Bronchial epithelial cell (primary cell): ENCODE measurements at regions not wholly inside any gene's neighbourhood (a gene's known extent, or its start where the extent isn't known, plus 50 kb on each side); places are given as distances from the start of the nearest gene placed in this dataset.

Source experiments
- DNase-seq: peaks from one replicate; pipeline ENCODE4 v3.0.0-alpha.2; 2010; ENCODE audit warnings: low read depth
- FAIRE-seq: peaks from 2 replicates; lab custom pipeline; 2011; peaks lifted over from hg19 to GRCh38; lab: Jason Lieb, UNC
- H3K27me3 ChIP-seq: 2 replicates; pipeline ENCODE4 v1.5.1; 2011; ENCODE audit warnings: low read length; ENCODE audit not compliant: control insufficient read depth, insufficient read depth
- H3K36me3 ChIP-seq: 2 replicates; pipeline ENCODE4 v1.5.1; 2011; ENCODE audit warnings: low read length; ENCODE audit not compliant: control insufficient read depth, insufficient read depth
- H3K4me3 ChIP-seq: 2 replicates; pipeline ENCODE4 v1.5.1; 2011; ENCODE audit warnings: mild to moderate bottlenecking, low read depth, low read length, control low read depth
- CTCF ChIP-seq: IDR thresholded peaks from 2 replicates; pipeline ENCODE4 v1.5.1; 2011; ENCODE audit warnings: mild to moderate bottlenecking, moderate library complexity, low read length, control low read depth, inconsistent platforms; ENCODE audit not compliant: insufficient read depth, severe bottlenecking

DNA sequence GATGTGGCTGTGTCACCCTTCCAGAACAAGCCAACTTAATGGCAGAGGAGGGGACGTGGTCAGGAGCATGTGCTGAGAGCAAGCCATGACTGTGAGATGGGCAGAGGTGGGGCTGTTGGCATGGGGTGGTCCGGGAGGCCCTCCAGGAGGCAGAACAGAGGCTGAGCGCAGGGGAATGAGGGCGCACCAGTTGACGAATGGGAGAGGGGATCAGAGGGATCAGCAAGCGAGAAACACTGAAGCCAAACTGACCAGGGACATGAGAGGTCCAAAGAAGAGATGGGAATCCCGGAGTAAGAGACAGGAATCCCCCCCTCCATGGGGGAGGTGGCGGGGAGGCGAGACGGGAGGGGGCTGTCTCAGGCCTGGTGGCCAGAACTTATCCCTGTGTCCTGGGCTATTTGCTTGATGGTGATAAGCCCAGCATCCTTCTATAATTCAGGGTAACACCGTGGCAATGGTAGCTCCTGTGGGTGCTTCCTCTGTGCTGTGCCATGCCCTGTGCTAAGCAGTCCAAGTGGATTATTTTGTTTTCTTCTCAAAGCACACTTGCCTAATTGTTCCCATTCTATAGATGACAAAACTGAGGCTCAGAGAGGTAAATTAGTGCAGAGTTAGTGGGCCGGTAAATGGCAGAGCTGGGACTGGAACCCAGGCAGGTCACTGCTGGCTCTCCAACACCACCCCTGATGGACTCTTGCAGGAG, 83.4 kb upstream of the SHISAL1 start:
- Histone ChIP-seq H3K36me3 (no peaks in the 10 kb centered on the region), H3K27me3 (peaks cover 1% of the 10 kb centered on the region), H3K4me3 (no peak overlapping the region)
- FAIRE-seq (no peak), DNase-seq (no peak)
- no peak for TF ChIP-seq CTCF

DNA sequence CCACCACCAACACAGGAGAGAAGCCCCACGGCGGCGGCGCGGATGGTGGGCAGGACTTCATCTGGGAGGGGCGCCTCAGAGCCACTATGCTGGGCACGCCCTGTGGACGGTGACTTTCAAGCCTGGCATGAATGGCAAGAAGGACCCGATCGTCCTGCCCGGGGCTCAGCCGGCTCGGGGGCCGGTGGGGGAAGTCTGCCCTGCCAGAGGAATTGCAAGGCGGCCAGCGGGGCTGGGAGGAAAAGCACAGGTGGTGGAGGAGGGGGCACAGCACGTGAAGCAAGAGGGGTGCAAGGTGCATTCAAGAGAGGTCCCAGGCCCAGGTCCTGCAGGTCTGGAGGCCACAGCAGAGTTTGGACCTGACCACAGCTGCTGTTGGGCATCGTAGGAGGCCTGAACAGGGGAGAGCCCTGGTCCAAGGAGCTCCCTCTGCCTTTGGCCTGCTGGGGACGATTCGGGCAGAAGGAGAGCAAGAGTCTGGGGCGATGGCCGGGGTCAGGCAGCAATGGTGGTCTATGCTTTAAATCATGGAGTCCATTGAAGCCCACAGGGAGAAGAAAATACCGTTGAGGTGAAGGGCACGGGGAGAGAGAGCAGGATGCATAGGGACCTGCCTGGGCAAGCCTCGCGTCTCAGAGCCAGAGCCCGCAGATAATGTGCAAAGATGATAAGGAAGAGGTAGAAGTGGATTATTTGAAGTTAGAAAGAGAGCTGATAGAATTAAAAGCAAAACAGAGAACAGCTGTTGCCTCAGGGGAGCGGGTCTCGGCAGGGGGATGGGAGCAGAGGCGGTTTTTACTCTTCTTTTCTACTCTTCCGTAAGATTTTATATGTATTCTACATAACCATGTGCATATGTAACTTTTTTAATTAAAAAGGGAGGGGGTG, 82.6 kb upstream of the SHISAL1 start:
- Histone ChIP-seq H3K36me3 (no peaks in the 10 kb centered on the region), H3K27me3 (no peaks in the 10 kb centered on the region), H3K4me3 (no peak overlapping the region)
- no peak for TF ChIP-seq CTCF
- DNase-seq: peak; percentile 22
- no peak for FAIRE-seq

DNA sequence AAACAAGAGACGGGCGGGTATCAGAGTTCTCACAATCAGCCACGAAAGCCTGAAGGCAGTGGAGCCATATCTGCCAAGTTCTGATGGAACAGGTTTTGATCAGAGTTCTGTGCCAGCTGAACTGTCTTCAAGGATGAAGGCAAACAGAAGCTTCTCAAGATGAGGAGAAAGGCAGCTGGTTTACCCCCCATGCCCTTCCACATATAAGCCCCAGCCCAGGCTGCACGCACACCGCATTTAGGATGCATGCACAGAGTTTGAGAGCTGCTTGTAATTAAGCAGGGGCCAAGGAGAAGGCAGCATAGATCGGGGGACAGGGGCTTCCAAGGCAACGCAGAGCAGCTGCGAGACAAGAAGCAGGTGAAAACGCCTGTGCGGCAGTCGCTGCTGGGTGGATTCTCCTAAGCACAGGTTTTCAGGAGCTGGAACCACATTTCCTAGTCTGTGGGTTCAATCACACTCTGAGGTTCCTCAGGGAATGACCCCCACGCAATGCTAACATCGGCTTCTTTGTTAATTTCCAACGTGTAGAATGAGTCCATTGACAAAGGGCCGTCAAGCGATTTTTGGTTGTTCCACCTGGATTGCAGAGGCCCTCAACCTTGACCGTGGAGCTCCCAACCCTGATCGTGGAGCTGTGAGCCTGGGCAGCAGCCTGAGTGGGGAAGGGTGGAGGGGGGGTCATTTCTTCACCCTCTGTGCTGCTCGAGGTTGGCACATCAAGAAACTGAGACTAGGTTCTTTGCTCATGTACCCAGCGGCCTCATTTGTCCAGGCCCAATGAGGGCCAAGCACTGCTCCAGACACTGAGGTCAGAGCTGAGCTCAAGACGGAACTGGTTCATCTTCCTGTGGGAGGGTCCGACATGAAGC, 81.7 kb upstream of the SHISAL1 start:
- Histone ChIP-seq H3K27me3 (no peaks in the 10 kb centered on the region), H3K4me3 (no peak overlapping the region), H3K36me3 (no peaks in the 10 kb centered on the region)
- no peak for TF ChIP-seq CTCF
- no peak for DNase-seq
- no peak for FAIRE-seq

DNA sequence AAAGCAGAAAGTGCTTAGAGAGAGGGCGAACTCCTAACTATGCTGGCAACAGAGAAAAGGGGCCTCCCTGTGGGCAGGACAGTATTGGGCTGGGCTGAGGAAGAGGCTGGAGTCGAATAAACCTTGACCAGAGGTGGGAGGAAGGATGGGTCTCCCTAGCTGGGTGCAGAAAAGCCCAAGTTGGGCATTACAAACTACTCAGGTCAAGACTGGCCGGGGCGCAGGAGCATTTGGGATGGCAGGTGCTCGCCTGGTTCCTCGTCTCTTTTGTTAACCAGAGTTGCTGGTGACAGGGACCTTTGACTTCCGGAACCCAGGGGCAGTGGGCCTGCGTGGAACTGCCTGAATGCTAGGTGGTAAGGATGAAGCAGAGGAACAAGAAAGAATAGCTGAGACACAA, 80.3 kb upstream of the SHISAL1 start:
- TF ChIP-seq CTCF: no peak
- Histone ChIP-seq H3K36me3 (no peaks in the 10 kb centered on the region), H3K4me3 (no peak overlapping the region), H3K27me3 (no peaks in the 10 kb centered on the region)
- DNase-seq: no peak
- FAIRE-seq: no peak

DNA sequence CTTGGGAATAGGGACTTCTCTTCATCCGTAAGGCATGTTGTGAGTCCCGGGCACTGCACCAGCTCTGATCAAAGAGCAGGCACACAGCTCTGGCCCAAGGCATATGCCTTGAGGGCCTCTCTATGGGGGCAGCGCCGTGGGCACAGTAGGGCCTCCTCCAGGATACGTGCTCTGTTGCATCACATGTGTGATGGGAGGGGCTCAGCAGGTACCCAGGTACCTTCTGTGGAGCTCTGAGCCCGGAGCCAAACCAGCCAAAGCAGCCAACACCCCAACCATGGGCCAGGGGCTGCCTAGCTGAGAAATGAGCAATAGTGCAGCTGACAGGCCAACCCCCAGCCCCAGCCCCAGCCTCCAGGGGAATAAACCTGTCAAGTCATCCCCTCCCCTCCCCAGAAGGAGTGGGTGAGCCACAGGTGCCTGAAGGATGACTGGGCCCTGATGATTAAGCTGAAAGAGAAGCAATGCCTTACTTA, 79.7 kb upstream of the SHISAL1 start:
- FAIRE-seq (no peak), DNase-seq (peak; percentile 84)
- no peak for TF ChIP-seq CTCF
- no peaks in the 10 kb centered on the region for H3K27me3 ChIP-seq
- H3K36me3 ChIP-seq: no peaks in the 10 kb centered on the region
- no peak overlapping the region for H3K4me3 ChIP-seq
